Activated CD4-positive, alpha-beta T cell treated with anti-CD3 and anti-CD28 coated beads for 36 hours (primary cell): ENCODE measurements at regions not wholly inside any gene's neighbourhood (a gene's known extent, or its start where the extent isn't known, plus 50 kb on each side); places are given as distances from the start of the nearest gene placed in this dataset.

Experiments used
- ATAC-seq: fragments of 200-7000 bp; cut with Tn5 transposase; one replicate; pipeline ENCODE4 v1.10.0; 2021; ENCODE audit warnings: mild to moderate bottlenecking, moderate library complexity
- CTCF ChIA-PET: fragments of 350-600 bp; sonication (Branson Sonifier 250); formaldehyde crosslinking; loops from one replicate; lab custom pipeline; 2021; ENCODE audit warnings: antibody characterized with exemption; lab: Charles Lee
- POLR2A ChIA-PET: fragments of 350-600 bp; sonication (Branson Sonifier 250); formaldehyde crosslinking; loops from one replicate; lab custom pipeline; 2021; ENCODE audit warnings: antibody characterized with exemption, inconsistent platforms; lab: Charles Lee
- DNase-seq: peaks from one replicate; pipeline ENCODE4 v3.0.0-alpha.2; 2020
- H3K27ac Mint-ChIP-seq: one replicate; pipeline ENCODE4 v1.8.0; 2021; ENCODE audit warnings: mixed read lengths
- H3K27me3 Mint-ChIP-seq: one replicate; pipeline ENCODE4 v1.8.0; 2021; ENCODE audit warnings: mixed read lengths
- H3K36me3 Mint-ChIP-seq: one replicate; pipeline ENCODE4 v1.8.0; 2021; ENCODE audit warnings: low read depth, mixed read lengths
- H3K4me1 Mint-ChIP-seq: one replicate; pipeline ENCODE4 v1.8.0; 2021; ENCODE audit warnings: mixed read lengths
- H3K4me3 Mint-ChIP-seq: one replicate; pipeline ENCODE4 v1.8.0; 2021; ENCODE audit warnings: mild to moderate bottlenecking, moderate library complexity, mixed read lengths
- H3K9me3 Mint-ChIP-seq: one replicate; pipeline ENCODE4 v1.8.0; 2021; ENCODE audit warnings: low read depth, mixed read lengths
- intact Hi-C, 2 experiments: fragments of 100-400 bp; cut with DNase I in 1 of 2; cut with micrococcal nuclease in 1 of 2; formaldehyde crosslinking; loops; one replicate each; pipeline versions ENCODE4 v1.14.2 to v1.15.1; 2022 to 2024; cut with DNase I, micrococcal nuclease

DNA sequence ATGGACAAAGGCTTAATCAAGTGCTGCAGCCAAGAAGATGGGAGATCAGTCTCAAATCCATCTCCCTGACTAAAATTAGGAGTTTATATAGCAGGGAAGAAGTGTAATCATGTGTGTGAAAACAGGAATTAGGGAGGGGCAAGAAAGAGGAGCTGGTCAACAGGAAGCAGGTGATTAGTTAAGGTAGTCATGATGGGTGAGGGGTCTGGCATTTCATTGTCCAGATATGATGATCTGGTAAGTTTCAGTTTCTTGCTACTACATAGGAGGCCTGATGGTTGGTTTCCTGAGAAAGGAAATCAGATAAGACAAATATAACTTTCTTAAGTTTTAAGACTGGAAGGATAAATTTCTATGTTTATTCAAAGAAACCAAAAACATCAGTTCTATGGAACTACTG, 455.6 kb upstream of the GRAMD2B start:
- no peaks in the 10 kb centered on the region for H3K27me3 Mint-ChIP-seq
- intact Hi-C loops = no loop called here
- DNase-seq (no peak), ATAC-seq (no peak)
- no peaks in the 10 kb centered on the region for H3K9me3 Mint-ChIP-seq
- ChIA-PET POLR2A (no interaction called here), CTCF (no interaction called here)
- no peaks in the 10 kb centered on the region for H3K4me1 Mint-ChIP-seq
- no peak overlapping the region for H3K4me3 Mint-ChIP-seq
- H3K36me3 Mint-ChIP-seq = no peaks in the 10 kb centered on the region
- H3K27ac Mint-ChIP-seq = no peak overlapping the region

DNA sequence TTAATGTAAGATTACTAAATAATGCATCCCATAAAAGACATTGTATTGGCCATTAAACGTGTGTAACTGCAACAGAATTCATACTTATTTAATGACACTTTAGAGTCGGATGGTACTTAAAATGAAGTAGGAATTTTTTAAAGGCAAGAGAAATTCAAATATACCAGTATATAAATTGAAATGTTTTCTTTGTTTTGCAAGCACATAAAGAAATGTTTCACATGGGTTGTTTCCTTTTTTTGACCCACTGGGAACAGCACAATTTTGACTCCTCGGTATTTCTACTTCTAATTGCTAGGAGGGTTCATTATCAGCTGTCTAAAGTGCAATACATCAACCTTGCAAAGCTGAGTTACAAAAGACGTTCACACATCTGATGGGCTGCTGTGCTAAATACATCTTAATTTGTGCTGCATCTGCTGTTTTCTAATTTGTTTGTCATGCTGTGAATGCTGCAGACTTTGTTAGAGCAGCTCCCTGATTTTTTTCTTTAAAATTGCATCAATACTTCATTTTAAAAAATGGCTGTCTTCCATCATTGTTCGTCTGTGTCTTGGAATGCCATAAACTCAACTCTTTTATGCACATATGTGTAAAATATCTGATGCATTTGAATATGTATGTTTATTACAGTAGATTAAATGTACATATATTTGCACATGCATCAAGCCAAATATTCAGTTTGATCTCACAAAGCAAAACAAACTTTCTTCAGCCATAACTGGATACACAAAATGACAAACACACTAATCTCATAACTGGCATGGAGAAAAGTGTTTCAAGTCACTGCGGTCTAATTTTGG, 454.0 kb upstream of the GRAMD2B start:
- H3K27me3 Mint-ChIP-seq = no peaks in the 10 kb centered on the region
- ATAC-seq (no peak), DNase-seq (no peak)
- ChIA-PET POLR2A (no interaction called here), CTCF (interaction anchor here (0.6 kb wide), 2 partner anchors 1027 to 1229 kb away, joined by 3 read pairs; no protein-coding TSS in a partner anchor)
- intact Hi-C loops = no loop called here
- H3K36me3 Mint-ChIP-seq = no peaks in the 10 kb centered on the region
- H3K4me1 Mint-ChIP-seq = no peaks in the 10 kb centered on the region
- no peak overlapping the region for H3K4me3 Mint-ChIP-seq
- no peaks in the 10 kb centered on the region for H3K9me3 Mint-ChIP-seq
- H3K27ac Mint-ChIP-seq = no peak overlapping the region

DNA sequence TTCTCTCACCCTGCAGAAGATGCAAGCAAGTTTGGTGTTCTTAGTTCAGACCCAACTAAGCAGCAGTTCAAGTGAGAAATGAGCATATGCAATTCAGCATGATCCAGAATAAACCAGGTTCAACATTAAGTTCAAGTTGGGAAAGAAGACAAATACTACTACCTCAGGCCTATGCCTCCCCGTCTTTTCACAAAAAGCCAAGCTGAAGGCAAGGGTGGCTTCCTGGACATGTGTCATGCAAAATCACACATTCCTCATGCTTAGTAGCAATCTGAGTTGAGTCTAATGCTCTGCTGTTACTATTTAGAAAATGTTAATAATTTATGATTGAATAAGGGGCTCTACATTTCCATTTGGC, 453.4 kb upstream of the GRAMD2B start:
- no peaks in the 10 kb centered on the region for H3K4me1 Mint-ChIP-seq
- H3K9me3 Mint-ChIP-seq = no peaks in the 10 kb centered on the region
- intact Hi-C loops = no loop called here
- ATAC-seq = no peak
- DNase-seq = no peak
- H3K27me3 Mint-ChIP-seq = no peaks in the 10 kb centered on the region
- ChIA-PET POLR2A (no interaction called here), CTCF (no interaction called here)
- no peak overlapping the region for H3K27ac Mint-ChIP-seq
- no peaks in the 10 kb centered on the region for H3K36me3 Mint-ChIP-seq
- no peak overlapping the region for H3K4me3 Mint-ChIP-seq

DNA sequence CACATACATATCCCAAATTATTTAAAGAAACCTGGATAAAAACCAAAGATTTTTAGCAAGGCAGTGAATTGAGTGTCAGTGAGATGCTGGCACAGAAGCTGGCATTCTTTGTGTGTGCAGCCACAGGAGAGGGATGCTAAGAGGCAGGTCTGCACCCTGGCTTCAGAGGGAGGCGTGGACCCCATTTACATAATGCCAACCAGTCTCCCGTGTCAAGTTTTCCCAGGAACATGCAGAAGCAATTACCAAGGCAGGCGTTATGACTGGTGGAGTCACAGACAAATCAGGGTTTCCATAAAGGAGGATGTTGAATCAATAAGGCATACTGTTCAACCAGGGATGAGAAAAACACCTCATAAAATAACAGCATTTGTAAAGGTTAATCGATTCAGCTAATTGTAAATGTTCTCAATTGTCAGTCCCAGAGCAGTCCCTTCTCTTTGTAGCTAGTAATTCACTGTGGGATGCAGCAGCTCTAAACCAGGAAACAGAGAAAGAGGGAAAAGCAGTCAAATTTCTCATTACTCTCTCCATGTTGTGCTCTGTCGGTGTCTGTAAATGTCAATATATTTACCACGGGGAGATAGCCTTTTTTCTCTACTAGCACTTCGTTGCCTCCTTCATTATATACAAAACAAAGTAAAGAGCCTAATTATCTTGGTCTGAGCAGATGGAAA, 452.4 kb upstream of the GRAMD2B start:
- intact Hi-C loops = no loop called here
- H3K9me3 Mint-ChIP-seq = no peaks in the 10 kb centered on the region
- ChIA-PET CTCF (no interaction called here), POLR2A (no interaction called here)
- H3K27me3 Mint-ChIP-seq = no peaks in the 10 kb centered on the region
- H3K36me3 Mint-ChIP-seq = no peaks in the 10 kb centered on the region
- ATAC-seq (no peak), DNase-seq (no peak)
- H3K4me3 Mint-ChIP-seq = no peak overlapping the region
- H3K4me1 Mint-ChIP-seq = no peaks in the 10 kb centered on the region
- no peak overlapping the region for H3K27ac Mint-ChIP-seq

DNA sequence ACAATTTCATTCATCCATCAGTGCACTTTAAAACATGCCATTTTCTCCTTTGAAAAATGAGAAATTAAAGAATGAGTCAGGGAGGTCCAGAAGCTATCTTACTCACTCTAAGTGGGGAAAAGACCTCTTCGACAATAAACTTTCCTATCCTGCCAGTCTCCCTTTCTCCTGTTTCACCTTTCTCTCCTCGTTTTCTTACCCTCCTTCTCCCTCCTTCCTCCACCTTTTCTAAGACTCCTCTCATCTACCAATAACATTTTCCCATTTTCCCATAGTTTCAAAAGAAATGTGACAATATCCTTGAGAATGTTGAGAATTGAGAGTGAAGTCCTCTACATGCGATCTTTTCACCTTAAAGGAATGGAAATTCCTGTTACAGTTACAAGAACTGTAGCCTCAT, 450.5 kb upstream of the GRAMD2B start:
- no peak overlapping the region for H3K4me3 Mint-ChIP-seq
- ChIA-PET POLR2A (no interaction called here), CTCF (no interaction called here)
- H3K4me1 Mint-ChIP-seq = no peaks in the 10 kb centered on the region
- H3K36me3 Mint-ChIP-seq = no peaks in the 10 kb centered on the region
- intact Hi-C loops = no loop called here
- no peak for ATAC-seq
- no peak for DNase-seq
- no peak overlapping the region for H3K27ac Mint-ChIP-seq
- no peaks in the 10 kb centered on the region for H3K27me3 Mint-ChIP-seq
- H3K9me3 Mint-ChIP-seq = no peaks in the 10 kb centered on the region

DNA sequence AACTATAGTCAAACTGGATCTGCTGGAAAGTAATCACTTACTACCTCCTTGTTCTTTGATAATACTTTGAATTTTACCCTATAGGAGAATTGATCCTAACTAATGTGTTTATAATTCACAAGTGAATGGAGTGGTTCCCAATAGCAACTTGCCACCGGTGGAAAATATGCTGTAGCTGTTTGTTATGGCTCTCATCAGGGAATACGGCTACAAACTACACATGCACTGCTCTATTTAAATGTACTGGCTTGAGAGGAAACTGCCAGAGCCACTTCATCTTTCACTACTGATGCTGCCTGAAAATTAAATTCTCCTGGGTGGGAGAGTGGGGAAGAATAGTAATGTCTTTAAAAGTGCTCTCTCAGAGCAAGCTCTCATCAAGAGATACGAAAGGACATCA, 448.5 kb upstream of the GRAMD2B start:
- intact Hi-C loops = no loop called here
- Mint-ChIP-seq H3K4me3 (no peak overlapping the region), H3K4me1 (no peaks in the 10 kb centered on the region), H3K27ac (no peak overlapping the region), H3K27me3 (no peaks in the 10 kb centered on the region), H3K9me3 (no peaks in the 10 kb centered on the region), H3K36me3 (no peaks in the 10 kb centered on the region)
- no peak for ATAC-seq
- ChIA-PET CTCF (no interaction called here), POLR2A (no interaction called here)
- DNase-seq = no peak

DNA sequence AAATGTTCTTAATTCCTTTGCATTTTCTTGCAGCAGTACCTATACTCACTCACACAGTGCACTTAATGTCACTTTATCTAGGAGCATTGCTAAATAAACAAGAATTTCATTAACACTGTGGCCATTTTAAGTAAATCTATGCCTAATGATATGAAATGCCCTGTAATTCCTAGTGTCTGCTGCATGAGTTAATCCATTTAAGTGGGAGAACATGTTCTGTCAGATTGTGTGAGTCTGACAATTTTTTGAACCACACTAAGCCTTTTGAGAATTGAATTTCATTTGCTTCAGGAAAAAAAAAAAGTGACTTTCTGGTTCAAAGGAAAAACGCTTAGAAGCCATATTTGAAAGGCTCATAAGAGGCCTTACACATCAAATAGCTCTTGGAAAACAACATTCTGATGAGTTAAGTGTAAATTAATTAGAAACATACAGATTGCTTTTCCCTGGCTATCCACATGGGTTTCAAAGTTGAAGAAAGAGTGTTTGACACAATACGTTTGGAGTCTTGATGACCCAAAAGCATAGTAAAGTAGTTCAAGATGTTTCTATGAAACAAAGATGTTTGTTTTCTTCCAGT, 446.7 kb upstream of the GRAMD2B start:
- no peaks in the 10 kb centered on the region for H3K36me3 Mint-ChIP-seq
- no peak for ATAC-seq
- no peak overlapping the region for H3K27ac Mint-ChIP-seq
- no peak overlapping the region for H3K4me3 Mint-ChIP-seq
- DNase-seq = no peak
- POLR2A ChIA-PET = no interaction called here
- CTCF ChIA-PET = no interaction called here
- H3K27me3 Mint-ChIP-seq = no peaks in the 10 kb centered on the region
- H3K4me1 Mint-ChIP-seq = no peaks in the 10 kb centered on the region
- no peaks in the 10 kb centered on the region for H3K9me3 Mint-ChIP-seq
- intact Hi-C loops = no loop called here

DNA sequence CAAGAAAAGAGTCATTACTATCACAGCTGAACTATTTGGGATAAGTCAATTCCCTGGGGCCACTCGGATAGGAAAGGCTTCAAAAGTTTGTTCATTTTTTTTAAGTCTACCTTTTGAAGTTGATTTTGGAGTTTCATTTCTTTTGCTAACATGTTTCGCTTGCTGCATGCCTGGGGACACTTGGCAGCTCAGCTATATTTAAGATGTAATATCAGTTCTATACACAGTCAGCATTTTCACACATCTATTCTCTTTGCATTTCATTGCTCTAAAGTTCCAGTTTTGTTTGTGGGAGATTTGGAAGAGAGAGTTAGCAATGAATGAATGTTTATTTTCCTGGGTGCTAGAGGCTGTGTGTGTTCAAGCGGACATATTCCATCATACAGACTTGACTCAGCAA, 445.2 kb upstream of the GRAMD2B start:
- no peaks in the 10 kb centered on the region for H3K27me3 Mint-ChIP-seq
- no peaks in the 10 kb centered on the region for H3K4me1 Mint-ChIP-seq
- no peaks in the 10 kb centered on the region for H3K9me3 Mint-ChIP-seq
- H3K4me3 Mint-ChIP-seq = no peak overlapping the region
- H3K27ac Mint-ChIP-seq = no peak overlapping the region
- intact Hi-C loops = no loop called here
- H3K36me3 Mint-ChIP-seq = no peaks in the 10 kb centered on the region
- POLR2A ChIA-PET = no interaction called here
- ATAC-seq = no peak
- CTCF ChIA-PET = no interaction called here
- DNase-seq = no peak

DNA sequence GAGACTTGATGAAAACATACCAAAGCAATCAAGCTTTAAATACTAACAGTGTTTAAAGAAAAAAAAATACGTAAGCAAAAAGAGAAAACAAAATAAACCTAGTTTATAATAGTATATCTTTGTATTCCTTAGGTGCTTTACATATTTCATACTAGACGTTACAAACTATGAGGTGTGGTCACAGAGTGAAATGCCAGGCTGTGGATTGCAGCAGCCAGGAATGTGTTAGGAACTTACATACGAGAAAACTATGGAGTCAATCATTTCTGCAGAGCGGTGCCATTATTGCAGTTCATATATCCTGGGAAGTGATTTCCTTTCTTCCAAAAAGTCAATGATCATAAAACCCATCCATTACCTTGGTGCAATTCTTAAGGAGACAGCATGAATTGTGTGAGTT, 443.6 kb upstream of the GRAMD2B start:
- intact Hi-C loops = no loop called here
- Mint-ChIP-seq H3K27me3 (no peaks in the 10 kb centered on the region), H3K27ac (no peak overlapping the region), H3K9me3 (no peaks in the 10 kb centered on the region), H3K36me3 (no peaks in the 10 kb centered on the region), H3K4me3 (no peak overlapping the region), H3K4me1 (no peaks in the 10 kb centered on the region)
- CTCF ChIA-PET = no interaction called here
- DNase-seq = no peak
- POLR2A ChIA-PET = no interaction called here
- no peak for ATAC-seq

DNA sequence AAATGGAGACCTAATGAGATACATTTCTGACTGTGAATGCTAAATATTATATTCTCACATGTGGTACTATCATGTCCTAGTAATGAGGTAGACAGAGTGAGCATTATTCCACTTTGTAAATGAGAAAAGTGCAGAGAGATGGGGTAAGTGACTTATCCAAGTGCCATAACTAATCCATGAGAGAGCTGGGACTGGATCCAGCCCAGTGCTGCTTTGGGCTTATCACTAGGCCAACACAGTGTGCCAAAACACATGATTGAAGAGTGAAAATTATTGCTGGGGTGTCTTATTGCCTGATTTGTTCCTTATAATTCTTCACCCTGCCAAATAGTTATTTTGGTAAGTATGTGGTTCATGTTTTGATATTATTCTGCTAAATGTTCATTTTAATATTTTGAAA, 442.2 kb upstream of the GRAMD2B start:
- POLR2A ChIA-PET = no interaction called here
- no peak for ATAC-seq

DNA sequence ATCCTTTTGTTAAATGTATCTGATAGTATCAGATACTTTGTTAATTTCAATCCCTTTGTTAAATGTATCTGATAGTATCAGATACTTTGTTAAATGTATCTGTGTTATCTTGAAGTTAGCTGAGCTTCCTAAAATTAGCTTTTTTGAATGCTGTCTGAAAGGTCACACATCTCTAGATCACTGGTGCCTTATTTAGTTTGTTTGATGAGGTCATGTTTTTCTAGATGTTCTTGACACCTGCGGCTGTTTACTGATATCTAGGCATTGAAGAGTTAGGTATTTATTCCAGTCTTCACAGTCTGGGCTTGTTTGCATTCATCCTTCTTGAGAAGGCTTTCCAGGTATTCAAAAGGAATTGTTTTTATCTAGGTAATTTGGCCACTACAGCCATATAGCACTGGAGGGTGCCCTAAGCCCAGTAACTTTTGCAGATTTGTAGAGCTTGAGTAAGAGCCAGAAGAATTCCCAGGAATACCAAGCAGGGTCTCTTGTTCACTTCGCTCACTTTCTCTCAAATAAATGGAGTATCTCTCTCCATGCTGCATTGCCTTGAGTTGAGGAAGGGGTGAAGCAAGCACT, 435.4 kb upstream of the GRAMD2B start:
- POLR2A ChIA-PET = no interaction called here
- H3K36me3 Mint-ChIP-seq = no peaks in the 10 kb centered on the region

More for the DNA sequence above, 442.2 kb upstream of the GRAMD2B start:
- DNase-seq = no peak
- intact Hi-C loops = no loop called here
- Mint-ChIP-seq H3K4me1 (no peaks in the 10 kb centered on the region), H3K27ac (no peak overlapping the region), H3K36me3 (no peaks in the 10 kb centered on the region), H3K4me3 (no peak overlapping the region), H3K9me3 (no peaks in the 10 kb centered on the region), H3K27me3 (no peaks in the 10 kb centered on the region)
- CTCF ChIA-PET = no interaction called here

DNA sequence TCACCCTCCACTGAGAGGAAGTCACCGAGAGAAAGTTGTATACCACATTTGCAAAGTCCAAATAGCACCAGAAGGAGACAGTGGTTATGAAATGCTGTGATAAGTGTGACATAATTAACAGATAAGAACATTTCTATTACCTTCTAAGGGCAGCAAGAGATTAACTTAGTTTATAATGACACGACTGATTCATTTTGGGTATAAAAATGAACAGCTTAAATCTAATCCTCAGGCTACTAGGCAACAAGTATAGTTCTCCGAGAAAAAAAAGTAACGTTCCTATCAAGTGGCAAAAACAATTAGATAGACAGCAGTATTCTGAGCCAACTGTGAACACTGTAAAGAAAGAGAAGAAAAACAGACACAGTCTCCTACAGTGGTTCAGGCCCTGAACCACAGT, 431.2 kb upstream of the GRAMD2B start:
- DNase-seq = no peak
- POLR2A ChIA-PET = no interaction called here
- peaks cover under 1% of the 10 kb centered on the region for H3K9me3 Mint-ChIP-seq

More for the DNA sequence above, 435.4 kb upstream of the GRAMD2B start:
- Mint-ChIP-seq H3K4me3 (no peak overlapping the region), H3K27me3 (no peaks in the 10 kb centered on the region), H3K9me3 (no peaks in the 10 kb centered on the region), H3K27ac (no peak overlapping the region), H3K4me1 (no peaks in the 10 kb centered on the region)
- DNase-seq (no peak), ATAC-seq (no peak)
- intact Hi-C loops = no loop called here
- CTCF ChIA-PET = no interaction called here

More for the DNA sequence above, 431.2 kb upstream of the GRAMD2B start:
- Mint-ChIP-seq H3K36me3 (no peaks in the 10 kb centered on the region), H3K4me1 (no peaks in the 10 kb centered on the region), H3K27ac (no peak overlapping the region), H3K4me3 (no peak overlapping the region), H3K27me3 (no peaks in the 10 kb centered on the region)
- CTCF ChIA-PET = no interaction called here
- ATAC-seq = no peak
- intact Hi-C loops = no loop called here
